GM19468 (cell line): ENCODE measurements at regions not wholly inside any gene's neighbourhood (a gene's known extent, or its start where the extent isn't known, plus 50 kb on each side); places are given as distances from the start of the nearest gene placed in this dataset.

Source experiments
- ATAC-seq: cut with Tn5 transposase; IDR thresholded peaks from one replicate; pipeline ENCODE4 v1.9.1; 2021; ENCODE audit warnings: mild to moderate bottlenecking, moderate library complexity, moderate number of reproducible peaks; ENCODE audit not compliant: unreplicated experiment; ENCODE audit errors: extremely low read depth

DNA sequence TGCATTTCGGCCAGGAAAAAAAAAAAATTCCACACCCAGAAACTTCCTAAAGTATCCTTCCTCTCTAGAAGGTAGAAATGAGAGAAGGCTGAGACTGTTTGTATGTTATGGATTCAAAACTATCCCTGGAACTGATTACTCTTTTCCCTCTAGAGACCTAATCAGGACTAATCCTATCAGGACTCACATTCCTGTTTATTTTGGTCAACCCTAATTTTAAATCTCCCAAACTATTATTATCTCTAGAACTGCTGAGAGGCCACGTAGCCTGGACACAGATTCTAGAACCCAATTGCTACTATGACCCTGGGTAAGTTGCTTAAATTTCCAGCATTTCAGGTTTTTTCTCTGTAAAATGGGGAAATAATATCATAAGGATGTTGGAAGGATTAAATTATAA, 346.8 kb upstream of the MEOX2 start:
- ATAC-seq = no peak

GRCh38 chr7:16028636-16029035, 342.2 kb upstream of the MEOX2 start:
- ATAC-seq = no peak

DNA sequence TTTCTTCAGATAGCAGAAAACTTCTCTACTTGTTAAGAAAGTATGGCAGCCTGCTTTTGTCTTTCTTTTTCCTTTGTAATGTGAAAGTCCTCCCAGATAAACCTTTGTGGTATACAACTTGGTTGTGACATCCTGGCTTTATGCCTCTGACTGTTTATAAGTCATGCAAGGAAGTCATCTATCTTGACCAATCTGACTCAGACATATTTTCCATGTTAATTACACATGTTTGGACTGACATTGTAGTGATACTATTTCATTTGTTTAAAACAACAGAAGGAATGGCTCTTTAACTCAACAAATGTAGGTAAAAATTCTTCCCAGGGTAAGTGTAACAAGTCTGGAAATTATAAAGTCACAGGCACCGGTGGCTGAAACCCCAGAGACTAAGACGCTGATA, 341.6 kb upstream of the MEOX2 start:
- ATAC-seq = no peak

- ATAC-seq = no peak
These were observed 340.9 kb upstream of the MEOX2 start for GRCh38 chr7:16027396-16027795.

- no peak for ATAC-seq
These were observed 340.0 kb upstream of the MEOX2 start for GRCh38 chr7:16026253-16027020.

DNA sequence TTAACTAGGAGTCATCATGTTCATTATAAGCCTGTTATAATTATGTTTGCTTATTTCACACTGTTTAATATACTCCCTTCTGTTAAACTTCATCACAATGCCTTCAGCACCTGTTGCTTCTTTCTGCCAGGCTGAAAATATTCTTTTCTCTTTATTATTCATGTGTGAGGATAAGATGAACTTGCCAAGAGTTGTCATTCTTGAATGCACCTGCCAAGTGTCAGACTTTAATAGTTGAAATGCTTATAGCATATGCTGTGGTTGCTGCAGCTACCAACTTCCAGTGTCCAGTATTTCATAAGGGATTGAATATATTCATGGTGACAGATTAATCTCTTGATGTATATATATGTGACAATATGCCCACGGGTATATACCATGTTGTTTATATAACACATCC, 339.2 kb upstream of the MEOX2 start:
- ATAC-seq = no peak

- ATAC-seq = no peak
These were observed 337.0 kb upstream of the MEOX2 start for GRCh38 chr7:16023503-16023902.

DNA sequence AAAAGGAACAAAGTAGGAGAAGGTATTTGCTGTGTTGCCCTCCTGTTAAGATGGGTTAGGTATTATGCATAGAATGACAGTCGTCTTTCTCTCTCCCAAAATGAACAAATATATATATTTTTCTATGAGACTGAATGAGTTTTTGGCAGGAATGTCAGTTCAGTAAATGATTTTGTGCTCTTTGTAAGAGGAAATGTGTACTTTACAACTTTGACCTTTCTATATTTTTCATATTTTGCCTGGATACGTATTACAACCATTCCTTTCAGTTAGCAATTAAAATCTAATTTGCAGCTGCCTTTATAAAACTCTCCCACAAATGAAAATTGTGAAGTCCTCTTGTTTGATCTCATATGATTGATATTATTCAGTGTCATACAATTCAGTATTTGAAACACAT, 336.6 kb upstream of the MEOX2 start:
- no peak for ATAC-seq

DNA sequence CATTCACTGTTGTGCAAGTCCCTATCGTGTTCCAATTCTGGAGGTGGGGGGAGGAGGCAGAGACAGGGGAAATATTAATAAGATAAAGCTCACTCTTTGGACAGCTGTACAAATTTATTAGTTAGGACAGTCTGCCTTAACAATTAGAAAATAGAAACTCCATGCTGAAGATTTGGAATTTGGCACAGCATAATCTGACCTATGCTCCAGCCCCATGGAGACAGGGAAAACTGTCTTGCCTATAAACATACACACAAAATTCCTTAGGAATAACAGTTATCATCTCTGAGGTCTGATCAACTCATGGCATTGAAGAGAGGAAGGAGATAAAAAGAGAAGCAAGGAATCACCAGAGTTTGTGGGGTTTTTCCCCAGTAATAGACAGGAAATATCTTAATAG, 335.4 kb upstream of the MEOX2 start:
- ATAC-seq = no peak

GRCh38 chr7:16015981-16016380, 329.5 kb upstream of the MEOX2 start:
- ATAC-seq = no peak

DNA sequence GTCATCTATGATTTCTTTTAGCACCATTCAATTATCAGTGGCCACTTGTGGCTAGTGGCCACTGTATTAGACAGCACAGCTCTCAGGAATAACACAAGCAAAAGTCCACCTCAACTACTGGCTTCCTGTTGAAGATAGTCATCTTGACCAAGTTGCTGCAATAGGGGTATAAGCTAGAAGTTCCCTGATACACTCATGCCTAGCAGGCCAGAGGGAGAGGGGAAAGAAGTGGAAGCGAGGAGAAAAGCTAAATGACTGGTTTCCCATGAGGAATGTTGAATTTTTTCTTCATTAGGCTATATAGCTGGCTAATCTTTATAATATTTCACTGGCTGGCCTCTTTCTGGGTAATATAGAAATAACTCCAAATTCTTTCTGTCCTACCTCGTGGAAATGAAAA, 327.5 kb upstream of the MEOX2 start:
- ATAC-seq = no peak

- ATAC-seq = no peak
These were observed 321.4 kb upstream of the MEOX2 start for GRCh38 chr7:16007911-16008310.

GRCh38 chr7:16004702-16005101, 318.2 kb upstream of the MEOX2 start:
- no peak for ATAC-seq

DNA sequence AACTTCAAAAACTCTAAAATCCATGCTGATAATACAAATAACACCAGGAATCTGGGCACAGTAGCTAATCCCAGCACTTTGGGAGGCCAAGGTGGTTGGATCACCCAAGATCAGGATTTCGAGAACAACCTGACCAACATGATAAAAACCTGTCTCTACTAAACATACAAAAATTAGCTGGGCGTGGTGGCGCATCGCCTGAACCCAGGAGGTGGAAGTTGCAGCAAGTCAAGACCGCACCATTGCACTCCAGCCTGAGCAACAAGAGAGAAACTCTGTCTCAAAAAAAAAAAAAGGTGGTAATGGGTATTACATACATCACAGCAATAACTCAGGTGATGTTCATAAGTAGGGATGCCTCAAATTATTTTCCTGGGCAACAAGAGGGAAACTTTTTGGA, 315.0 kb upstream of the MEOX2 start:
- ATAC-seq = no peak

DNA sequence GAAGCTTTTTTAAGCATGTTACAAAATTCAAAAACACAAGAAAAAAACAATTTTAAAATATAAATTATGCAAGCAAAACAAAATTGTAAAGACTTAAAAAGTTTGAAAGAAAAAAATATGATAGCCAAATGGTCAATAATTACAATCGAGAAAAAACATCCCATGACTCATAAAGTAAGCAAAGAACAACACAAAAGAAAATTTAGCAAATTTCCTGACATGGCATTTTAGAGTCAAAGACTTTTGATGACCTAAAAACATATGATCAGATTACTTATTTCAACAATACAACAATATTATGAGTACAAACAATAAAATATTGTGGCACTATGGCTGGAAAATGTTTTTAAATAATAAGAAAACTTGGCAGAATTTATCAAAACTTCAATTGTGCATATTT, 312.1 kb upstream of the MEOX2 start:
- ATAC-seq = no peak

GRCh38 chr7:15995027-15995426, 308.5 kb upstream of the MEOX2 start:
- ATAC-seq = no peak

DNA sequence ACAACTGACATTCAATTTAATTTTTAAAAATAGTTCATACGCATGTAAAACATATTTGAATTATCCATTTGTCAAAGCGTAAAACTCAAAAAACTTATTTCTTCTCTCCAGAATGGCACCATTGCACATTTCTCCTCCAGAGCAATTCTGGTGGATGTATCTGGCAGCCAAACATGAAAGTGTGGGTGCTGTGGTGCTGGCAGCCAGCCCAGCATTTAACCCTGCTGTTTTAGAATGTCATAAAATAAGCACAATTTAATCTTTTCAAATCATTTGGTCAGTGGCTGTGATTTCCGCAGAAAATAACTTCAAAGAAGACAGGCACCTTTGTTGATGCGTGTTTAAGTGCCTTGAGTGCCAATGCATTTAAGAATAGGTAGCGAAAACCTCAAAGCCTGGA, 302.7 kb upstream of the MEOX2 start:
- ATAC-seq = no peak

GRCh38 chr7:15985587-15986384, 299.3 kb upstream of the MEOX2 start:
- ATAC-seq = no peak

- ATAC-seq = no peak
These were observed 291.2 kb upstream of the MEOX2 start for GRCh38 chr7:15977663-15978062.

GRCh38 chr7:15972862-15973275, 286.4 kb upstream of the MEOX2 start:
- ATAC-seq = no peak

- ATAC-seq = no peak
These were observed 281.1 kb upstream of the MEOX2 start for GRCh38 chr7:15967551-15967950.

DNA sequence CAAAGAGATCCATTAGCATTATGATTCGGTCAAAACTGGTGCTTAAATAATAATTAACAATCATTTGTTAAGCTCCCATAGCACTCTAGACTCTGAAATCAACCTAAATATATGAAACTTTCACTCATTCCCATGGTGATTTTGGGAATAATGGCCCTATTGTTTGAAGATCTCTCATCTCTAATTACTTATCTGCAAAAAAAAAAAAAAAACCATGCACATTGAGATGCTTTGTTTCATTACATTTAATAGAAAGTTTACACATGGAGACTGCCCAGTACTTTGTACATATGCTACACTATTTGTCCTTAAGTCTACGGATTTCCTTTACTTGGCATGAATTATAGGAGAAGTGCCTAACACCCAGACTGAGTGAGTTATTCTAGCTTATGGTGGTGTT, 280.6 kb upstream of the MEOX2 start:
- no peak for ATAC-seq
